Lower leg skin (tissue), 3 donors: ENCODE measurements at regions not wholly inside any gene's neighbourhood (a gene's known extent, or its start where the extent isn't known, plus 50 kb on each side); places are given as distances from the start of the nearest gene placed in this dataset.

Experiments
- CTCF ChIP-seq, 3 donors: fragments of 450-650 bp; IDR thresholded peaks; one replicate each; pipeline ENCODE4 v1.5.1; 2016; ENCODE audit warnings: antibody characterized with exemption in 3 of 3, mild to moderate bottlenecking in 3 of 3, moderate library complexity in 2 of 3
- POLR2A ChIP-seq, 2 donors: fragments of 450-650 bp; IDR thresholded peaks; one replicate each; pipeline ENCODE4 v1.6.1; 2016 to 2017; ENCODE audit warnings: antibody characterized with exemption in 2 of 2, mild to moderate bottlenecking in 1 of 2, moderate library complexity in 1 of 2

DNA sequence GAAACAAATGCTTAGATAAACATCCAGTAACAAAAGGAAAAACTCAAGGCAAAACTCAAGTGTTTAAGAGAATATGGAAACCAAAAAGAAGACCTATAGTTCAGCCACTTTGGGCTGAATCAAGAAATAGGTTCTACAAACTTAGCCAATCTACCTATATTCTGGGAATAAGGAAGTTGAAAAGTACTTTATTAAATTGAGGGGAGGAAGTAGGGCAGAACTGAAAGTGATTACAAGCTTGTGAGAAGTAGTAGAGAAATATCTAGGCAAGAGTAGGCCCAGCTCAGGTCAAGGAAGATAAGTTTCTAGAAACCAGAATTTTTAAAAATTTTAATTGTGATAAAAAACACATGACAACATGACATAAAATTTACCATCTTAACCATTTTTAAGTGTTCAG is 384.8 kb upstream of the PCSK5 start:
- TF ChIP-seq CTCF (IDR thresholded peaks at IDR 0.05) (no peak), POLR2A (IDR thresholded peaks at IDR 0.05) (no peak)
